ENCODE measurements at regions not wholly inside any gene's neighbourhood (a gene's known extent, or its start where the extent isn't known, plus 50 kb on each side); places are given as distances from the start of the nearest gene placed in this dataset.

DNA sequence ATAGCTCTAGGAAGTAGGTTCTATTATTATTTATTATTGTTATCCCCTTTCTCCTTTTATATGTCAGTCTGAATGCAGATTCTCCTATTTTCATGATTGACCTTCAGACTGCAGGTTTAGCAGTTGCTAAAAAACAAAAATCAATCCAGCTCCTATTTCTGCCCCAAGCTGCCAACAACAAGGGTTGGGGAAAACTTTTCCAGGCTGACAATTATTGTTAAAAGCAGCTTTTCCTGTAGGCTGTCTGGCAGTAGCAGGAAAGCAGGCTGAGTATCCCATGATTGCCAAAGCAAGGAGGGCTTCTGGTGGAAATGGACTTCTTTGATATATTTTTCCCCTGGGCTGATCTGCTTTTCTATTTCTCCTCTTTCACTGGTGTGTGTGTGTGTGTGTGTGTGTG, 78.0 kb upstream of the CTLA4 start:
- DNase-seq (ENCODE audit: low read depth in 2 of 2): peak; percentile 31 to 73

DNA sequence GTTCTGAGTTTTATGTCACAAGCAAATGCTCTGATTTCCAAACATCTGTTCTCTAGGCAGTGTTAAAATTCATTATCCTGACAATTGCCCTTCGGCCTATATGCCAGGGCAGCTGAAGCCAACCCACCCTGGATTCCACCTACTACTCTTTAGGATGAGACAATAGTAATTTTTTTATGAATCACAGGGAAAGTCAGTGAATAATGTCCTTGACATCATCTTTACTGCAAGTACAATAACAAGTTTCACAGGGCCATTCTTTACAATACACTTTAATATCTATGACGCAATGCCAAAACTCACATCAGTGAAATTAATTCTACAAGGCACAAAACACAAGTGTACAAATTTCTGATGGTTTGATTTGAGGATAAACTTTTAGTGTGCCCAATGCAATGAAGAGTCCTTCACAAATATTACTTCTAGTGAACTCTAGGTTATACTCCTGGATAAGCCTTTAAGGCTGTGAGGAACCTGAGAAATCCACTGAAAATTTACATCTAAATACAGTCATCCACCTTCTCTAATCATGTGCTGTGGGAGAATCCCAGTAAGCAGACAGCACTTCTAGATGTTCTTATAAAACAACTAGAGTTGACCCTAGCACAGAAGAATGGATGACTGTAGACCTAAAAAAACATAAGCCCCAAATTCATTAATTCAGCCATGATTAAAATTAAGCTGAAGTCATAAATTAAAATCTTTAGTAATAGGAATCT, 77.3 kb upstream of the CTLA4 start:
- peak; percentile 50 to 61 for DNase-seq (ENCODE audit: low read depth in 2 of 2)

DNA sequence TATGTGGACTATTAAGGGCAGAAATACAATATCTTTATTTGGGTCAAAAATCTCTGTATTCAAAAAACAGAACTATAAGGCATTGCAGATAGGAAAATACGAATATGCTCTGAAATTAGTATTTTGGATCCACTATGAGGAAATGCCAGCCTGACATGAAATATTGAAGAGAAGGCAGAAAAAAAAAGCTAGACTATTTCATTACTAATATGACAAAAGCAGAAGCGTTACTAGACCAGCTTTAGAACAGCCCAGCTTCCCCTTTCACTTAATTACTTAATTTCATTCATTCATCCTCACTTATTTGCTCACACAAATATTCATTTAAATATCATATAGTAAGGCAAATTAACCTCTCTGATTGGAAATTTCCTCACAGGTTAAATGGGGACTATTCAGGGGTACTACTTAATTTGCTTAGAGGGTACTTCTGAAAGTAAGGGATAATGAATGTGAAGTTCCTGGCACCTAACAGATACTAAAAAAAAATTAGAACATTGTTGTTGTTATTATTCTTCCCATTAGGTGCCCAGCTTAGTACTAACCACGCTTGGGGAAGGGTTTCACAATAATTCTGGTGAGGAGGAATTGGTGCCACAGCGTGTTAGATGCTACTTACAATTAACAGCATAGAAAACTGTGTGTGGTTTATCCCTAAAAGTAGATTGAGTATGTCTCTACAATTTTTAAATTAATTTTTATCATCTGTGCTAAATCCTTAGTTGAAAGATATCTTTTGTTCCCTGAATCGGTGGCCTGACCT, 71.1 kb upstream of the CTLA4 start:
- DNase-seq (ENCODE audit: low read depth in 2 of 2): no peak

DNA sequence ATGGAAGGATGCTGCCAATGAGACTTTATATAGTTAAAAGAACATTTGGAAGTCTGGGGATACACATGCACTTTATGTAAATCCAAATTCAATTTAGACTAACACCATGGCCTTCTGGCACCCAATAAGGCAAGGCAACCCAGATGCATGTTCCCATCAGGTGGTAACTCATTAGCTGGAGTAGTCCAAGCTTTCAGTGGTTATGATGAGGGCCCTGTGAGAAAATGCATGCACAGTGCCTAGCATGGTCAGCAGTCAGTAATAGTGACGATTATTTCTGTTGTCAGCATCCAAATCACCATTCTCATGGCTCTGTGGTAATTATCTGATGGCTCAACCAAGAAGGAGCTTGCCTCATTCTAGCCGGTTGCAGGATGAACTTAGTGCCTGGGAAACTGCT, 70.3 kb upstream of the CTLA4 start:
- no peak for DNase-seq (ENCODE audit: low read depth in 2 of 2)

DNA sequence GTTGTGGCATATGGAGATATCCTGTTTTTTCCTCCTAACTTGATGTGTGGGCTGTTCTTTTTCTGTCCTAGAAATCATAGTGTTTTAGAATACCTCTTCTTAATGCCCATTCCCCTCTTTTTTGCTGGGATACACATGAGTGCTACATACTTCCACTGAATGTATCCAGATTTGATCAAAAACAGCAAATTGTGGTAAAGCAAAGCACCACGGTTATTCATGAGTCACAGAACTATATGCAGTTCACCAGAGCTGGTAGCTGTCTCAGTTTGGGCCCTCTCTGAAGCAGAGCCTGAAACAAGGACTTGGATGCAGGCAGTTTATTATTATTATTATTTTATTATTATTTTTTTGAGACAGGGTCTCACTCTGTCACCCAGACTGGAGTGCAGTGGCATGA, 69.9 kb upstream of the CTLA4 start:
- DNase-seq (ENCODE audit: low read depth in 2 of 2): no peak

DNA sequence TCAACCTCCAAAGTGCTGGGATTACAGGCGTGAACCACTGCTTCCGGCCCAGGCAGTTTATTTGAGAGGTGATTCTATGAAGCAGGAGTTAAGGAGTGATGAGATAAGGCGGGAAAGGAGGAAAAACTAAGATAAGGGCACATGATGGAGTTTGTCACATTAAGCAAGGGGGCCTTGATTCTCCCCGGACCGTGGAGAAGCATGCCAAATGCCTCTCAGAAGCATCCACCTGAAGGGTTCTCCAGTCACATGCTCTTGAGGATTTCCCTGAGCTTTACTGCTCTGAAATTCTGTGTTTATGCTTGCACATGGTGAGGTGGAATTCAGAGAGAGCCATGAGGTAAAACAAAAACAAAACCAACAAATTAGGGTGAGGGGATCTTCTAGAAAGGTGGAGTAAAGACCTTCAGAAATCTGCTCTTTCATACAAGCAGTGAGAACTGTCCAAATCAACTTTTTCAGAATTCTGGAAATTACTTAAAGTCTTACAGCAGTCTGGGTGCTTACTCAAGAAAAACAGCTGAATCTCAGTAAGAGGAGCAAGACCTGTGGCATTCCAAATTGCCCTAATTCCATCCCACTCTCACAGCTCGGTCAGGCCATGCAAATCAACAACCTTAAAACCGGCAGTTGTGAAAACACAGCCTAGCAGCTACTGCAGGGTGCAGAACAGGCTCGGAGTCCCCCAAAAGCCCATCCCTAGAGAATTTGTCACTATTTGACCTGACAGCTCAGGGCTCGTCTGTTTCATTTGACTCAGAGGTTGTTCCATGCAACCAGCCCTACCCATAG, 69.1 kb upstream of the CTLA4 start:
- DNase-seq (ENCODE audit: low read depth in 2 of 2): no peak

DNA sequence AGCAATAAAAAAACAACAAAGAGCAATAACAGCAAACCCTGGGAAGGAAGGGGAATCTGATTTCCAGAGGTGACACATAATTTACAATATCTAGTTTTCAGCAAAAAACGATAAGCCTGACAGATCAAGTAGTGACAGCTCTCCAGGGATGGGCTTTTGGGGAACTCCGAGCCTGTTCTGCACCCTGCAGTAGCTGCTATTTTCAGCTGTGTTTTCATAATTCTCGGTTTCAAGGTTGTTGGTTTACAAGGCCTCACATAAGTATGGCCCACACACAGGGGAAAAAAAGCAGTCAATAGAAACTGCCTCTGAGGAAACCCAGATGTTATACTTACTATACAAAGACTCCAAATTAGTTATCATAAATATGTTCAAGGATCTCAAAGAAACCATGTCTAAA, 67.7 kb upstream of the CTLA4 start:
- DNase-seq (ENCODE audit: low read depth in 2 of 2): no peak

DNA sequence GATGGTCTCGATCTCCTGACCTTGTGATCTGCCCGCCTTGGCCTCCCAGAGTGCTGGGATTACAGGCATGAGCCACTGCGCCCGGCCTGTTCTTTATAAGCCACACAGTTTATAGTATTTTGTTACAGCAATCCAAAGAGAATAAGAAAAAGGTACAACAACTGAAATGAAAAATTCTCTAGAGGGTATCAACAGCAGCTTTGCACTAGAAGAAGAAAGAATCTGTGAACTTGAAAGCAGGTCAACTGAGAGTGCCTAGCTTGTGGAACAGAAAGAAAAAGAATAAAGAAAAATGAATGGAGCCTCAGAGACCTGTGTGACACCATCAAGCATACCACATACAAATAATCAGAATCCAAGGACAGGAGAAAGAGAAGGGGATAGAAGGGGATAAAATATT, 66.8 kb upstream of the CTLA4 start:
- no peak for DNase-seq (ENCODE audit: low read depth in 2 of 2)

DNA sequence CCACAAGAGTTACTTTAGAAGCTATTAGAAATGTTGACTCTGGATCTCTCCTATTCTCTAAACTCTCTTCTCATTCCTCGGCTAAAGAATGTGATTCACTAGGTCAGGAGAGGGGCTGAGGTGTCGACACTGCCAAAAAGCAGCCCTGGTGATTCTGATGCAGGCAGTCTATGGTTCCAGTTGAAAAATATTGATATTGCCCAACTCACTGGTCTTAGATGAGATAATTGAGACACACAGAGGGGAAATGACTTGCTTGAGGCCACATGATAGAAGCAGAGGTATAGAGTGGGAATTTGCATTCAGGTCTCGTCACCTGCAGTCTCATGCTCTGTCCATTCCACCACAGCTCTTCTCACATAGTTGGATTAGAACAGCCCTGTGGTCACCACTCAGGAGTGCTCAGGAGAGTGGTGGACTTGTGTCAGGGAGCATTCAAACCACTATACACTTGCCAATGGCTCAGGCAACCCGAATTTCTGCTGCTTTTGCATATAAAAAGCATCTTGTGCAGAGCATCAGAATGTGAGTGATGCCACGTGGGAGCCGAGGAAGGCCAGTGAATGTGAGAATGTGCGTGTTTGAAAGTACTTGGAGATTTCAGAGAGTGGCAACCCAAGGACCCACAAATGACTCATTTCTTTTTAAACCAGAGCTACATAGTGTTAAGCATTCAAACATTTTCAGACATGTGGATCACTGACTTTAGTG, 65.1 kb upstream of the CTLA4 start:
- peak in 1 of 2 donors; percentile 29 for DNase-seq (ENCODE audit: low read depth in 2 of 2)

DNA sequence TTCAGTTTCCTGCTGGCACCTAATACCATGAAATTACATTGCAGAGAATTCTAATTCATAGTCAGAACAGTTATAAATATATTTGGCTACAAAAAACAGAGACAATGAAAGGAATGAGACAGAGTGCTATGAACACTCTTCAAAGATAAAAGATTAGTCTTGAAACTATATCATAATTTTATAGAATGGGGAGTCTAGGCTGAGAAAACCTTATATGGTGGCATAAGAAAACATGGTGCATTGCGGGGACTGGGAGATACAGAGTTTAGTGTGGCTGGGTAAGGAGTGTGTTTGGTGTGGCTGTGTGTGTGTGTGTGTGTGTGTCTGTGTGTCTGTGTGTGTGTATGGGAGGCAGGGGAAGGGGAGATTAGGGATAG, 64.5 kb upstream of the CTLA4 start:
- no peak for DNase-seq (ENCODE audit: low read depth in 2 of 2)

DNA sequence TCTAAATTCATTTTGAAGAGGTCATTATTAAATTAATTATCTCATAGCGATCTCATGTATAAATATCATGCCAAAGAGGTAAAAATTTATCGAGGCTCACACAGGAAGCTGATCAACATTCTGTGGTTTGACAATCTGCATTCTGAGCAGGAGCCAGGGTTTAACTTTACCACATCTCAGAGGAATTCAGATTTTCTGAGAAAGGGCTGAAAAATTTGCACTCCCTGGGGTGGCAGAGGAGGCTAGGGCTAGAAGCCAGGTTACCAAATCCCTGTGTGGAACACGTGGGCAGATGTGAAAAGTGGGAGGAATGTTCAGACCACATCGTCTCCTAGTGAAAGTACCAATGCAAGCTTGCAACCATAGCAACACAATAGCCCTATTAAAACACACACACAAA, 63.5 kb upstream of the CTLA4 start:
- peak in 1 of 2 donors; percentile 83 for DNase-seq (ENCODE audit: low read depth in 2 of 2)

DNA sequence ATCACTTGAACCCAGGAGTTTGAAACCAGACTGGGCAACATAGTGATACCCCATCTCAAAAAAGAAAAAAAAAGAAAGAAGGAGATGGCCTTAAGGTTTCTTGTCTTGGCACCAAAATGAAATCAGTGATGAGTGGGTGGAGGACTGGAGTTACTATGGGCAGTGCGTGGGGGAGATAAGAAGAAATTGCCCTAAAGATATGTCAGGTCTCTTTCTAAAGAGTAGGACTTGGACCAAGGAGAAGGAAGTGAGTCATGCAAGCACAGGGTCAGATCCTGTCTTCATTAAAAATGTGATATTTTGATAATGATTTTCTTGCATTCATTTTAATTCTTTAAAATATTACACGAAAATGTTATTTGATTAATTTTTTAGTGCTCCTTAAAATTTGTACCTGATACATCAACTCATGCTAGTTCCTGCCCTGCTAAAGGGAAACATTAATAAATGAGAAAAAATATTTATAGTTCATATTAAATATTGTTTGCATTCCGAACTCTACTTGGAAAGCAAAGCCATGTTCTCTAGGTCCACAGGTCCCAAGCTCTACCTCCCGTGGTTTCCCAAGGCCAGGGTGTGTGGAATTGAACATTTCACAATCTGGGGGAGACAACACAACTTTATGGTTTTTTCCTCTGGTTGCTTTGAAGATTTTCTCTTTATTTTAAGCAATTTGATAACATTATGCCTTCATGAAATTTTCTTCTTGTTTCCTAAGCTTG, 62.6 kb upstream of the CTLA4 start:
- peak in 1 of 2 donors; percentile 55 for DNase-seq (ENCODE audit: low read depth in 2 of 2)

DNA sequence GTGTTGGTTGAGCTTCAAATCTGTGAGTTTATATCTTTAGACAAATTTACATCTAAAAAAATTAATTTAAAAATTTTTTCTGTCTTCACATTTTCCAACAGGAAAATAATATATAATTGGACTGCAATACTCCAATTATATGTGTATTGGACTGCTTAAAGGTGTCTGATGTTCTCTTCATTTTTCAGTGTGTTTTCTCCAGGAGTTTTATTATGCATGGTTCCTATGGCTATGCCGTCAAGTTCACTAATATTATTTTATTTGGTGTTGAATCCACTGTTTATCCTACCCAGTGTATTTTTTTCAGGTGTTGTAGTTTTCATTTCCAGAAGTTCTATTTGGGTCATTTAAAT, 62.1 kb upstream of the CTLA4 start:
- DNase-seq (ENCODE audit: low read depth in 2 of 2): no peak

DNA sequence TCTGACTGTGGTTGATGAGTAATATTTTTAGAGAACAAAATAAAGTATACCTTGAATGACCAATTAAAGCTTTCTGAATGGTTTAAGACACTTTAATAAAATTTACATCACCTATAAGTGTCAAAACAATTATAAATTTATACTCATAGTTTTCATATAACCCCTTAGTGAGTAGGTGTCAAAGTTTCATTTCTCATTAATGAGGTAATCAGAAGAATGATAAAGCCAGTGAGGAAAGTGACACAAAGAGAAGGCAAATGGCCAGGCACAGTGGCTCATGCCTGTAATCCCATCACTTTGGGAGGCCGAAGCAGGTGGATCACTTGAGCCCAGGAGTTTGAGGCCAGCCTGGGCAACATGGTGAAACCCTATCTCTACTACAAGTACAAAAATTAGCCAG, 60.8 kb upstream of the CTLA4 start:
- DNase-seq (ENCODE audit: low read depth in 2 of 2): no peak

DNA sequence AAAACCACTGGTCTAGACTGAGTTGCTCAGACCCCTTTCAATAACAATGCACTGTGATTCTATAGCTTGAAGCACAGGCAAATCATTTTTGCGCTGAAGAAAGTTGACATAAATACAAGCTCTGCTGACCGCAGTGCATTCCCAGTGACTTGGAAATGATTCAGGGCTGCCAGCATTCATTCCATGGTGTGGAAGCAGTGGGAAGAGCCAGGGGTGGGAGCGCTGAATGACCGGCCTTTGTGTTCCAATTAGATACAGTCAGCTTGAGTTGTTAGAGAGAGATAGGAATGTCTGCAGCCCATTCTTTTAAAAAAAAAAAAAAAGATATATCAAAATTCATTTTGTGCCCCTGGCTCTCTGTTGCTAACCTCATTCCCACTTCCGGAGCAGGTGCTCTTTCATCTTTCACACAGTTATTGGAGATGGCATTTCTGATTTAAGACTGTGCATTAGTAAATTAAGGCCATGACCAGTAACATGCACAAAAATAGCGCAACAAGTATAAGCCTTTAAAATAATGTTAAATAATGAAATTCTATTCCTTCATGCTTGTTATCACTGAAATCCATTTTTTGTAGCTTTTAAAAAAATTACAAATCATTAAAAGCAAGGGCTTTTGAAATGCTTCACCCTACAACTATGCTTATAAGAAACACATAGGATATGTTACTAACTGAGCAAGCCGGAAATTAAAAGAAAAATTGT, 59.4 kb upstream of the CTLA4 start:
- DNase-seq (ENCODE audit: low read depth in 2 of 2): peak; percentile 87 to 93

DNA sequence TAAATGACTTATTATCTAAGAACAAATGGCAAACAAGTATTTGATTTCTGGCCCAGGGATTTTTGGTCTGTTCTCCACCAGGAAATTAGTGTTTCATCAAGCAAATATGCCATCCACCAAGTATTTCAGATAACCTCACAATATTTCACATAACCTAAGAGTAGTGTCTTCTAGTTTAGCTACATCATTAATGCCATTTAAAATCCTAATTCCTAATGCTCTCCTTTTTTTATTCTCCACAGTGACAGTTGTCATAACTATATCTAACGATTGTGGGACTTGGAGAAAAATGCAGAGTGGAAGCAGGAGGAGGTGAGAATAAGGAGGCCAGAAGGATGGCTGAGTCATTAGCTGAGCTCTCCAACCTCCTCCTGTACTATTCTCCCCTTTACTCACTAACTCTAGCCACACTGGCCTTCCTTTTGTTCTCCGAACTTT, 58.5 kb upstream of the CTLA4 start:
- DNase-seq (ENCODE audit: low read depth in 2 of 2): peak in 1 of 2 donors; percentile 65

DNA sequence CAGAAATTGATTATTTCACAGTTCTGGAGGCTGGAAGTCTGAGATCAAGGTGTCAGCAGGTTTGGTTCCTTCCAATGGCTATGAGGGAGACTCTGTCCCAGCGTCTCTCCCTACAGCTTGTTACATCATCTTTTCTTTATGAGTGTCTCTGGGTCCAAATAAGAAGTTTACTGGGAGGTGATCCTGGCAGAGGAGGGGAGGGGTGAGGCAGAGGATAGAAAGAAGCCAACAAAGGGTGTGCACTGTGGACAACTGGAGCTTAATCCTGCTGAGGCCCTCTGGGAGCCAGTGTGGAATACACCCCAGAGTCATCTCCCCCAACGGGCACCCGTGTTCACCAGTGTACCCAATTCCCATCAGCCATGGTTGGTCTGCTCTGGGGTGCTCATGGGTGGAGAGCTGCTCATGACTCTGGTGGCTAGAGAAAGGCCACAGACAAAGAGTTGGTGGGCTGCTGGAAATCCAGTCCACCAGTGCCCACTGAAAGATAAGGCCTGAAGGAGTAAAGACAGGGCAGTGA, 57.5 kb upstream of the CTLA4 start:
- no peak for DNase-seq (ENCODE audit: low read depth in 2 of 2)

DNA sequence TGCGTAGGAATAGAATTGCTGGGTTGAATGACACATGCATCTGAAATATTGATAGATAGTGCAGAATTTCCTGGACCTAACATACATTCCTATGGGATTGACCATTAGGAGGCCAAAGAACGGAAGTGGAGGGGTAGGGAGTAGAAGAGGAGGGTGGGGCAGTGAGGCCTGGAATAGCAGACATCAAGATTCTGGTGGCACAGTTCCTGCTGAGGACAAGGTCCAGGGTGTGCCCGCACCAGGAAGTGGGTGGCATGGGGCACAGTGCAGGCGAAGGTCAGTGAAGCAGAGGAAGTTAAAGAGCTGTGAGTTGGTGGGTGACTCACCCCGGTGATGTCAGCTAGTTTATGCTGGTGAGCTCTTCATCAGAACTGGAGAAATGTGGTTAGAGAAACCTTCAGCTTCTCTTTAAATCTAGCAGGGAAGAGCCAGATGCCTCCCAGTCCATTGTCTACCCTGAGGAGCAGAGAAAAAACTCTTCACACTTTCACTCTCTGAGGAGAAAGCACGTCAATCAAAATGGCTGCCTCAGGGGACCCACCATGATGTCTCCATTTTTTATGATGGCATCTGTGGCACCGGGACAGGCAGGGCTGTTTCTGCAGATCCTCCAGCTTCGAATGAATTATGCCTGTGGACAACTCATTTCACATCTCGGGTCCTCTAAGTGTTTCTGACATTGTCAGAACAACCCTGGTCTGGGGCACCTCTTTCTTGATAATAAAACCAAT, 55.9 kb upstream of the CTLA4 start:
- DNase-seq (ENCODE audit: low read depth in 2 of 2): peak; percentile 57 to 93

All from lung microvascular endothelial cell (primary cell).